HL-60 (cell line): ENCODE measurements at regions not wholly inside any gene's neighbourhood (a gene's known extent, or its start where the extent isn't known, plus 50 kb on each side); places are given as distances from the start of the nearest gene placed in this dataset.
"Not testable (repeated sequence)": the region's sequence is repeated elsewhere in the genome, so short reads cannot be mapped to it uniquely, and the experiment has no call there.

ENCODE experiments used
- CTCF ChIP-seq: IDR thresholded peaks from one replicate; pipeline ENCODE4 v1.5.1; 2011; ENCODE audit warnings: low read length, control low read depth, inconsistent platforms; ENCODE audit not compliant: insufficient read depth
- GABPA ChIP-seq: IDR thresholded peaks from 2 replicates; pipeline ENCODE4 v1.6.1; 2012; ENCODE audit warnings: low read depth
- POLR2AphosphoS5 ChIP-seq: IDR thresholded peaks from 2 replicates; pipeline ENCODE4 v1.6.1; 2012; ENCODE audit warnings: low read depth
- REST ChIP-seq: IDR thresholded peaks from 2 replicates; pipeline ENCODE4 v1.6.1; 2012; ENCODE audit warnings: low read depth; ENCODE audit not compliant: insufficient replicate concordance
- SPI1 ChIP-seq: IDR thresholded peaks from 2 replicates; pipeline ENCODE4 v1.6.1; 2012; ENCODE audit warnings: low read depth, mild to moderate bottlenecking, borderline replicate concordance

- TF ChIP-seq CTCF, SPI1, GABPA, POLR2AphosphoS5: not testable (repeated sequence)
- TF ChIP-seq REST = peak; percentile 78
Measured at GRCh38 chr1:243074224-243074623, 180.9 kb downstream of the CEP170 start.
